Smooth muscle cell (in vitro differentiated cells): ENCODE measurements at regions not wholly inside any gene's neighbourhood (a gene's known extent, or its start where the extent isn't known, plus 50 kb on each side); places are given as distances from the start of the nearest gene placed in this dataset.

ENCODE experiments used
- DNase-seq: peaks from one replicate; lab custom pipeline; 2025; ENCODE audit not compliant: unreplicated experiment; lab: John Stamatoyannopoulos, UW
- H2AFZ ChIP-seq: fragments of 200-600 bp; sonication (generic); 2 replicates; pipeline ENCODE4 v1.6.0; 2016; ENCODE audit warnings: antibody characterized with exemption, low read depth, mild to moderate bottlenecking
- H3F3A ChIP-seq: fragments of 200-600 bp; sonication (generic); 2 replicates; pipeline ENCODE4 v1.6.0; 2017; ENCODE audit warnings: antibody characterized with exemption, low read depth
- H3K27ac ChIP-seq: fragments of 200-600 bp; sonication (generic); 2 replicates; pipeline ENCODE4 v1.5.1; 2016; ENCODE audit warnings: low read depth, mild to moderate bottlenecking
- H3K27me3 ChIP-seq: fragments of 200-600 bp; sonication (generic); 2 replicates; pipeline ENCODE4 v1.6.1; 2016; ENCODE audit warnings: low read depth, mild to moderate bottlenecking
- H3K36me3 ChIP-seq: fragments of 200-600 bp; sonication (generic); 2 replicates; pipeline ENCODE4 v1.5.1; 2016; ENCODE audit warnings: low read depth
- H3K4me1 ChIP-seq: fragments of 200-600 bp; sonication (generic); 2 replicates; pipeline ENCODE4 v1.5.1; 2016; ENCODE audit warnings: low read depth
- H3K4me2 ChIP-seq: fragments of 200-600 bp; sonication (generic); 2 replicates; pipeline ENCODE4 v1.6.0; 2016; ENCODE audit warnings: mild to moderate bottlenecking
- H3K4me3 ChIP-seq: fragments of 200-600 bp; sonication (generic); 2 replicates; pipeline ENCODE4 v1.5.1; 2016; ENCODE audit warnings: mild to moderate bottlenecking
- H3K79me2 ChIP-seq: fragments of 200-600 bp; sonication (generic); 2 replicates; pipeline ENCODE4 v1.6.0; 2016; ENCODE audit warnings: low read depth, mild to moderate bottlenecking
- H3K9ac ChIP-seq: fragments of 200-600 bp; sonication (generic); 2 replicates; pipeline ENCODE4 v1.6.0; 2016; ENCODE audit warnings: low read depth
- H3K9me3 ChIP-seq: fragments of 200-600 bp; sonication (generic); replicated peaks from 2 replicates; pipeline ENCODE4 v1.5.1; 2016; ENCODE audit warnings: low read depth
- H4K20me1 ChIP-seq: fragments of 200-600 bp; sonication (generic); 2 replicates; pipeline ENCODE4 v1.6.0; 2016; ENCODE audit warnings: low read depth
- CTCF ChIP-seq: fragments of 200-600 bp; sonication (generic); IDR thresholded peaks from 2 replicates; pipeline ENCODE4 v1.5.1; 2017; ENCODE audit warnings: borderline replicate concordance, mild to moderate bottlenecking, antibody characterized with exemption; ENCODE audit not compliant: insufficient read depth, poor library complexity, severe bottlenecking
- WGBS: methylation state at CpG from one replicate; pipeline ENCODE4 v1.1.7; 2016; ENCODE audit warnings: low lambda C conversion rate; 5-methylcytosine and 5-hydroxymethylcytosine counted together

GRCh38 chr11:69211540-69211919, 55.8 kb downstream of the SMIM38 start:
- no peaks in the 10 kb centered on the region for H3K36me3 ChIP-seq
- no peak overlapping the region for H3K4me3 ChIP-seq
- H3K9ac ChIP-seq = no peak overlapping the region
- H3K79me2 ChIP-seq = no peaks in the 10 kb centered on the region
- H3K27me3 ChIP-seq = no peaks in the 10 kb centered on the region
- H3K4me1 ChIP-seq = no peaks in the 10 kb centered on the region
- no peak for TF ChIP-seq CTCF
- WGBS = 63% methylated on average over 6 of the region's 6 CpGs
- no peak for DNase-seq
- H3K9me3 ChIP-seq = no peaks in the 10 kb centered on the region
- no peak overlapping the region for H3K4me2 ChIP-seq
- H4K20me1 ChIP-seq = no peaks in the 10 kb centered on the region
- H3K27ac ChIP-seq = no peak overlapping the region
- H2AFZ ChIP-seq = no peak overlapping the region
- no peaks in the 10 kb centered on the region for H3F3A ChIP-seq

GRCh38 chr11:69211920-69212797, 56.4 kb downstream of the SMIM38 start:
- Histone ChIP-seq H3K9ac (no peak overlapping the region), H3K4me3 (no peak overlapping the region), H3K36me3 (no peaks in the 10 kb centered on the region), H3K27me3 (no peaks in the 10 kb centered on the region), H3K4me2 (no peak overlapping the region), H4K20me1 (no peaks in the 10 kb centered on the region), H3K27ac (no peak overlapping the region), H3K79me2 (no peaks in the 10 kb centered on the region), H3K4me1 (no peaks in the 10 kb centered on the region), H3K9me3 (no peaks in the 10 kb centered on the region), H3F3A (no peaks in the 10 kb centered on the region), H2AFZ (no peak overlapping the region)
- 75% methylated on average over 20 of the region's 21 CpGs for WGBS
- peak; percentile 19 for TF ChIP-seq CTCF
- DNase-seq = no peak

DNA sequence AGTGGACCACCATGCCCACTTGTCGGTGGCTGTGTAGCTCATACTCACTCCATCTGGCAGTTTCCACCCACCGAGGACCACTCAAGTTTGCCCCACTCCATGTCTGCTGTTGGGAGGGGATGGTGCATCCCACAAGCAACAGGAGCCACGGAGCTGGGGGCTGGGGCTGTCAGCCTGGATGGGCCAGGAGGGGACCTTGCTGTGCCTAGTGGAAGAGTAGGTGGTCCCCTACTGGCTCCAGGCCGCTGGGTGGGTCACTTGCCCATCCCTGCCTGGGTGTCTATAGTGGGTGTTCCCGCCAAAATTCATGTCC, 57.0 kb downstream of the SMIM38 start:
- H3K79me2 ChIP-seq = no peaks in the 10 kb centered on the region
- DNase-seq = no peak
- 93% methylated on average over 5 of the region's 5 CpGs for WGBS

More for the DNA sequence above, 57.0 kb downstream of the SMIM38 start:
- Histone ChIP-seq H3K4me1 (no peaks in the 10 kb centered on the region), H3K9me3 (no peaks in the 10 kb centered on the region), H4K20me1 (no peaks in the 10 kb centered on the region), H3K27me3 (no peaks in the 10 kb centered on the region), H3K4me2 (no peak overlapping the region), H3K9ac (no peak overlapping the region), H3K4me3 (no peak overlapping the region), H3F3A (no peaks in the 10 kb centered on the region), H3K27ac (no peak overlapping the region), H3K36me3 (no peaks in the 10 kb centered on the region), H2AFZ (no peak overlapping the region)
- TF ChIP-seq CTCF = no peak
